COLO829 (cell line): ENCODE measurements at regions not wholly inside any gene's neighbourhood (a gene's known extent, or its start where the extent isn't known, plus 50 kb on each side); places are given as distances from the start of the nearest gene placed in this dataset.
"Not testable (repeated sequence)": the region's sequence is repeated elsewhere in the genome, so short reads cannot be mapped to it uniquely, and the experiment has no call there.

ENCODE experiments used
- DNase-seq: peaks from one replicate; pipeline ENCODE4 v3.0.0; 2012; ENCODE audit warnings: low spot score

DNA sequence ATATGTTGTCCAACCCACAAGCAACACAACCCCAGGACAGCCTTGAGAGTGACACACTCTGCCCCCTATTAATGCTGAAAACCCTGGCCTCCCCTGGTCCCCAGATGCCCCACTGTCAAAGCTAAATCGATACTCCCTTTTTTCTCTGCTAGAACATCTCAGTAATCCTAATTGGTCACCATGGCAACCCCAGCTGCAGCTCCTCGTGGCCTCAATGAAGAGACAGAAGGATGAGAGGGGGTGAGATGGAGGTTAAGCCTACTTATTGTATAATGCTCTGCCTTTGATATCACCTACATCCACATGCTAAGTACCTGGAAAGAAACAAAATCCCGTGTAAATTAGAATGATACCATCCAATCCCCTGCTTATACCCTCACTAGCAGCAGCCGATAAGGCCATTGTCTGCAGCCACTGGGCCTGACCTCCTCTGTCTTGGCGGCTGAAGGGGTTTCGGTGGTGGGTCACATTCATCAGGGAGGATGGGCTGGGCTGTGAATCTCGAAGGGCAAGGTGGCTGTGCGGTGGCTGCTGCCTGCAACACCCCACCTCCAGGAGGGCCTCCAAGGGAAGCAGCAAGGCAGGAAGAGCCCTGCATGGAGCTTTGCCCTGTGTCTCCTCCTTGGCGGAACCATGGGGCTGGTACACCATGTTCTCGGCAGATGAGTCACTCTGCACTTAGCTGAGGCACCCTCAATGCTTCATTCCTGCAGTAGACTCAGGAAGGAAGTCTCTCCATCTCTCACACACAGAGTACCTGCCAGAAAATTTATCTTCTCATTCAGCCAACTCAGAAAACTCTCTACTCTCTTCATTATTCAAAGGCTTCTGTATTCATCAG is 399.5 kb downstream of the BUD13 start:
- no peak for DNase-seq

- DNase-seq = no peak
These were observed 401.6 kb downstream of the BUD13 start for GRCh38 chr11:116371146-116371545.

DNA sequence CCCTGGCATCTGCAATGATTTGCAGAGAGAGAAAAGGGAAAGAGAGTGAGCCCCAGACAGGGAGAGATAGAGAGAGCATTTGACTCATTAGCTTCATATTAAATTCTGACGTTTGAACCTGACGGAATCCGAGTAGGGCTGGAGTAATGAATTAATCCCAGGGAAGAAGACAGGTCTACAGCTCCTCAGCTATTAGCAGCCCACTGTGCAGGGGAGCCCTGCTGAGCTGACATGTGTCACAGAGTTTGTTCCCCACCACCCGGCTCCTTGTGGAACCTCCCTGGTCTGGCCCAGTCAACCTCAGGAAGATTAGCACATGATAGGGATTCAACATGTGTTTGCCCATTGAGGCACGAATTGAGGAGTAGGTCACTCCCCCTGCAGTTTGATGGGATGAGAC is 404.0 kb downstream of the BUD13 start:
- no peak for DNase-seq

DNA sequence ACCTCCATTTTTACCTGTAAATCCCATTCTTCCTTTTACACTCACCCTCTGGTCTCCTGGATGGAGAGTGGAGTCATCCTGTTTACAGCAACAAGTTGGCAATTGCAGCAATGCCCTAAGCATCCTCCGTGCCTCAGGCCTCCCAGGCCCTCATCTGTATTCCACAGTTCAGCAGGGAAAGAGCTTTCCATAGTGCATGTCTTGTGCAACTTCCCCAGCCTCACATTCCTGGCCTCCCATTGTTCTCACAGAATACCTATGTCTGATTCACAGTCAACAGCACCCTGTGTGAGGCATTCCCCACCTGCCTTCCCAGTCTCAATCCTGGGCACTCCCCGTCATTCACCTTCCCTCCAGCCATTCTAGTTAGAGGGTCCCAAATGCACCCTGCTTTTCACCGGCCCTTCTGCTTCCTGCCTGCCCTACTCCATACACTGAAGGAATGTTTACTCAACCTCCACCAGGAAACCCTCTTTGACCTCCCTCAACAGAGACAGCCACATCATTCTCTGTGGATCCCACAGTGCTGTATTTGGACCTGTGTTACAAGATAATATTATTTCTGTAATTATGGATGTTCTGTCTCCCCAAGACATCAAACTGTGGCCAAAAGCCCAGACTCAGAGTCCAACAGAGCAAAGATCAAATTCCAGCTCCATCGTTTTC is 405.7 kb downstream of the BUD13 start:
- no peak for DNase-seq

DNA sequence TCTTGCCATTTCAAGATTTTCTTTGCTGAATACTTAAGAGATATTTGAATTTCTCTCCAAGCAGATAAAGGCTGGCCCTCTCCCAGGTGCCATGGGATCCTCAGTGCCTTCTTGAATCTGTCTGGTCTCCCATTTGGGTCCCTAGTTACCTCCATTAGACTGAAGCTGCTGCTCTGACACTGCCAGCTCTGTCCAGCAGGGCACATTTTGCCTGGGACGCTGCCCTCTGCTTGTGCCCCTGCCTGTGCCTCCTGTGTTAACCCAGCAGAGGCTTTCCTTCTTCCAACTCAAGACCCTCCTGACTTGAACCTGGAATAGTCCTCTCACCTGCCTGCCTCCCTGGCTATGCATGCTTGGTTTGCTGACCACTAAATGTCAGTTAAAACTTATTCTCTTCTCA is 406.3 kb downstream of the BUD13 start:
- no peak for DNase-seq

- DNase-seq = not testable (repeated sequence)
These were observed 407.9 kb downstream of the BUD13 start for GRCh38 chr11:116364925-116365324.

DNA sequence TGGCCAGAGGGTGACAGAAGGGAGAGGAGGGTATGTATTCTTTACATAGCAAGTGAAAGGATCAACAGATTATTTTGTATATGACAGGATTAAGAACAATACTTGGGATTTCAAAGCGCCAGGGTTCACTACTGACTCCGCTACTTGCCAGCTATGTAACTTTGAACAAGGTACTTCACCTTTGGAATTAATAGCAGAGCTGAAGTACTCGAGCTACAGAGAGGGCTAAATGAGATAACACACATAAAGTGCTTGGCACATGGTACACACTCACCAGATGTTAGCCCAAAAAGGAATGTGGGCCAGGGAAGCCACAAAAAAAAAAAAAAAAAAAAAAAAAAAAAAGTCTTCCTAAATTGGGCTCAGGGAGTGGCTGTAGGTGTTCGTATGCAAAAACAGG is 408.4 kb downstream of the BUD13 start:
- DNase-seq = no peak

DNA sequence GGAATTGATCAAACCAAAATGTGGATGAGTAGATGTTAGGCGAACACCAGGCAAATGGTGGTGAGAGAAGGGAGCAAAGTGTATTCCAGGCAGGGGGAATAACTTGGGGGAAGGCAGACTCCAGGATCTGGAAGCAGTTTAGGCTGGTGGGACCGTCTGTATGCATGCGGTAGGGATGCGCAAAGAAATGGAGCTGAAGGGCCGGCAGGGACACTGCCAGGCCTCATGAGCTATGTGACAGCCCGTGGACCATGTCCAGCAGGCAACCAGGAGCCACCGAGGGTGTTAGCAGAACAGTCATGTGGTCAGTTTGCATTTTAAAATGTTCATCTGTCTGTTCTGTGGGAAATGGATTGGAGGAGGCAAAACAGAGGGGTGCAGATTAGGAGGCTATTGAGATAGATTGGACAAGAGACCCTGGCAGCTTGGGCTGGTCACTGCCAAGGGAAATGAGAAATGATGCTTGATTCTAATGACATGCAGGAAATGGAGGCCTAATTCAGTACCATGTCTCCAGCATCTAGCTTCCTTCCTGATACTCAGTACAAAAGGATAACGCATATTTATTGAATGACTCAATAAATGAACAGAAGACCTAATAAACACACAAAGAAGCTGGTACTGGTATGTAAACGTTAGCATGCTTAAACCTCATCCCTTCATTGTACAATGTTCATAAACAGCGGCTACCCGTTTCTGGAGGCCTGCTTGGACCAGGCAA is 412.4 kb downstream of the BUD13 start:
- no peak for DNase-seq

DNA sequence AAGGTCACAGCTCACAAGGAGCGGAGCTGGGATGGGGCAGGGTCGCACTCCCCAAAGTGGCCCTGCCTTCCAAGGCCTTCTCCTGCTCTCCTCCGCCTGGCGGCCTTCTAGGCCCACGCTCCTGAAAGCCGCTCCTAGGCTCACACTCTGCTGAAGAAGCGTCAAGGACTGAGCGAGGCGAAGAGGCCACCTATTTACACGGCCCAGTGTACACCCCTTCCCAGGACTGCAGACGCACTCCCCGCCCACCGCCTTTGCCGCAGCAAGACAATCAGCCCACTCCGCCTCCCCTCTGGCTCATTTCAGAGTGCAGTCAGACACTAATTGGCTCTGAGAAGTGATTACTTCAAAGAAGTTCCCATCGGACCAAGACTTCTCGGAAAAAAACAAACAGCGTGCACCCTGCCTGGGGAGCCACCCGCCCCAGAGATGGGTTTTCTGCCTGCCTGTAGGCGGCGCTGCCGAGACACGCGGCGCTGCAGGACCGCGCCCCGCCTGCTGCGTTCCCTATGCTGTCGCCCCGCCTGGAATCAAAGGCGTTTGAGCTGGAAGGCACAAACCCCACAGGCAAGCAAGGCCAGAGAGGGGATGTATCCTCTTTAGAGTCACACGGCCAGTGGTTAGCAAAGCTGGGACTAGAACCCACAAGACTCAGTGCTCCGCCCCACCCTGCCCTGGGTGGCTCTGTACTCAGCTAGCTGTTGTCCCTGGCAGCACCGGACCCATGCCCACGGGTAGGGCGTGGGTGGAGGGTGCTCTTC is 414.8 kb downstream of the BUD13 start:
- no peak for DNase-seq

GRCh38 chr11:116356451-116356850 is 416.3 kb downstream of the BUD13 start:
- DNase-seq = no peak

DNA sequence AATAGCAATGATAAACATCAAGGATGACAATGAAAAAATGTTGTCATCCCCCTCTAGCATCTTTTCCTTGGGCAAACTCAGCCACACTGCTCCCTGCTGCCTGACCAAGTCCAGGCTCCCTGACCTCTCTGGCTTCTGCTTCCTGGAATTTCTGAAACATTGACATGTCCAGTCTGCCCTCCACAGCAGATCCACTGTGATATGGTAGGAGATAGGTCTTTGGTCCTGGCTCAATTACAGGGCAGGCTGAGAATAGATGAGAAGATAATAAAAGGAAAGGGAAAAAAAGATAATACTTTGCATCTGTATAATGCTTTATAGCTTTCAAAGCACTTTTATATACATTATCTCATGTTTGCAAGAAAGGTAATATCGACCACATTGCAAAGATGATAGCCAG is 417.7 kb downstream of the BUD13 start:
- no peak for DNase-seq

GRCh38 chr11:116353589-116353988 is 419.2 kb downstream of the BUD13 start:
- DNase-seq = no peak

DNA sequence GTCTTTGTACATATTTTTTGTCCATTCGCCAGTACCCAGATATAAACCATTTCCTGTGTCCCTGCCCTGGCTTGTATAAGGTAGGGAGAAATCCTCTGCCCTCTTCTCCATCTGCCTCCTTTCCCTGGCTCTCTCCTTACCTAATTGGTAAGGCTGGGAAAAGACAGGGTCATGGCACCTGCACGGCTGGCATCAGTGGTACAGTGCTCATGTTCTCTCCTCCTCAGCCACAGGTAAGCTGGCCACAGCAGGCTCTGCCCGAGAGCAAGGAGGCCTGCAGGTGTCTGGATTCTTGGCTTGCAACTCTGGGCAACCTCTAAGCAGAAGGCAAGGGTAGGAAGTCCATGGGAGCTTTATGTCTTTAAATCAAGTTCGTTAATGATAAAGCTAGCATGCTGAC is 419.9 kb downstream of the BUD13 start:
- no peak for DNase-seq

- no peak for DNase-seq
These were observed 424.6 kb downstream of the BUD13 start for GRCh38 chr11:116348226-116348625.

DNA sequence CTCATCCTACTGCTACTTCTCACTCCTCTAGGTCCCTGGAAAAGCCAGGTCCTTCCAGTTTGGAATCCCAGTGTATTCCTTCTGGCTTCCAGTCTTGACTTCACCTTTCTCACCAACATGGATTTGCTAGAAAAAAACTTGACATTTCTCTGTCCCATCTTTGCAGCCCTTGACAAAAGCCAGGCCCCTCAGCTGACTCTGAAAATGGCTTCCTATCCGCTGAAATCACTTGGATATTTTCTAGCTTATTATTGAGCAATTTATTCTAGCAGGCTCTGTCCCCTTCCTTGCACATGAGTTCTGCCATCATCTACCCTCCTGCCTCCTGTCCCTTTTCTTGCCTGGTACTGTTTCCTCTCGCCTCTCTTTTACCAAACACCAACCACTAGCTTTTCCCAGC is 427.2 kb downstream of the BUD13 start:
- DNase-seq = no peak

DNA sequence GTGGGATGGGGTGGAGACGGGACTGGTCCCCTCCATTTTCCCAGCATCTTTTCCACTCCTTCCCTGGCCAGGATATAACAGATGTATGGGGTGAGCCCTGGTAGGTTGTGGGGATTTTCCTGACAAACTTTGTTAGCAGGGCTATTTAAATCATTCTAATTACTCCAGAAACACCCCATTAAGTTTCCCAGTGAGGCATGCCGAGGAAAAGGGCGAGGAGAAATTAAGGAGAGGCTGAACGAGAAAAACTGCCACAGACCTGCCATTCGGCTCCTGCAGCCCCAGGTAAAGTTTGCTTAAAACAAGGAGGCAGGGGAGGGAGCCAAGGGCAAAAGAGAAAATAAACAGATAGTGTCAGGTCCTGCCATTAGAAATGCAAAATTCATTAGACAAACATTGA is 428.2 kb downstream of the BUD13 start:
- no peak for DNase-seq

DNA sequence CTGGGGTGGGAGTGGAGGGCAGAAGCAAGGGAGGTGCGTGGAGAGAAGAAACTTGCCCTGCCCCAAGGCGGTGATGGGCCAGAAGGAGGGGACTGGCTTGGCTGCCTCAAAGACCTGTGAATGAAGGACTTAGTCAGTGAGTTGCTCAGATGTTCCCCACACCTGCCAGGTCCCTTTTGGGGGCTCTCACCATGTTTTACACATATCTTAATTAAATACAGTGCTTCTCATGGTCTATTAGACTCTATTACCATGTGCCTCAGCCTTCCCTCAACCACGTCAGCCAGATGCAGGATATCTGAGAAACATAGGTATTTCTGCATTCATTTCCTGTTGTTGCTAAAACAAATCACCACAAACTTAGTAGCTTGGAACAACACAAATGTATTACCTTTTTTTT is 429.5 kb downstream of the BUD13 start:
- no peak for DNase-seq

- no peak for DNase-seq
These were observed 430.6 kb downstream of the BUD13 start for GRCh38 chr11:116342148-116342547.

- DNase-seq = no peak
These were observed 433.3 kb downstream of the BUD13 start for GRCh38 chr11:116339306-116340098.

- not testable (repeated sequence) for DNase-seq
These were observed 434.3 kb downstream of the BUD13 start for GRCh38 chr11:116338500-116338899.

DNA sequence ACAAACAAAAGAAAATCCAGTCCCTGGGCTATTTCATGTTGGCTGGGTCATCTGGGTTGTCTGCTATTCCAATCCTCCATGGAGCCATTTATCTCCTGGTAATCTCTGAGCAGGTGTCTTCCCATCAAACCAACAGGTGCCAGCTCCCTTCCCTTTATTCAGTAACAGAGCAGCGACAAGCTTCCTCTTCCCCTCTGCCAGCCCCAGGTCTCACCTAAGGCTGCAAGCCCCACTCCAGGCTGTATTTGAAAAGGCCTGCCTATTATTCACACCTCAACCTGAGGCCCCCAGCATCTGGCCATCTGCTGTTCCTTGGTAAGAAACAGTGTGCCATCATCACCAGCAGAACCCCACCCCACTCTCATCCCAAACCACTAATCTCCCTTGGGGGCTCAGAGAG is 436.2 kb downstream of the BUD13 start:
- no peak for DNase-seq
